Neuronal stem cell (in vitro differentiated cells): ENCODE measurements at regions not wholly inside any gene's neighbourhood (a gene's known extent, or its start where the extent isn't known, plus 50 kb on each side); places are given as distances from the start of the nearest gene placed in this dataset.

Source experiments
- DNase-seq: peaks from one replicate; pipeline ENCODE4 v3.0.0-alpha.2; 2013; ENCODE audit warnings: low spot score
- H2AFZ ChIP-seq: one replicate; pipeline ENCODE4 v1.6.1; 2013; ENCODE audit warnings: mild to moderate bottlenecking, low read length, inconsistent platforms
- H2AK5ac ChIP-seq: 2 replicates; pipeline ENCODE4 v1.6.1; 2013; ENCODE audit warnings: low read depth, mild to moderate bottlenecking, inconsistent platforms, low read length, moderate library complexity, mixed read lengths
- H2BK120ac ChIP-seq: 2 replicates; pipeline ENCODE4 v1.6.1; 2013; ENCODE audit warnings: low read depth, mild to moderate bottlenecking, inconsistent platforms, low read length, moderate library complexity, mixed read lengths
- H2BK12ac ChIP-seq: one replicate; pipeline ENCODE4 v1.6.1; 2013; ENCODE audit warnings: low read length, inconsistent platforms
- H2BK15ac ChIP-seq: 2 replicates; pipeline ENCODE4 v1.6.1; 2013; ENCODE audit warnings: mild to moderate bottlenecking, low read length, inconsistent platforms, mixed read lengths
- H2BK5ac ChIP-seq: one replicate; pipeline ENCODE4 v1.6.1; 2013; ENCODE audit warnings: inconsistent platforms, mild to moderate bottlenecking, low read length, moderate library complexity
- H3K14ac ChIP-seq: one replicate; pipeline ENCODE4 v1.6.1; 2013; ENCODE audit warnings: low read length, inconsistent platforms
- H3K18ac ChIP-seq: 2 replicates; pipeline ENCODE4 v1.6.1; 2013; ENCODE audit warnings: low read length, inconsistent platforms
- H3K23ac ChIP-seq: 2 replicates; pipeline ENCODE4 v1.6.1; 2013; ENCODE audit warnings: low read depth, mild to moderate bottlenecking, mixed read lengths, low read length, inconsistent platforms; ENCODE audit not compliant: poor library complexity
- H3K27ac ChIP-seq: replicated peaks from 3 replicates; pipeline ENCODE4 v1.5.1; 2013; ENCODE audit warnings: low read length, inconsistent platforms
- H3K27me3 ChIP-seq, 3 experiments: 2 replicates each; pipeline ENCODE4 v1.6.1; 2013; ENCODE audit warnings: low read length in 3 of 3, mild to moderate bottlenecking in 2 of 3, inconsistent platforms in 1 of 3, low read depth in 1 of 3, mixed read lengths in 1 of 3, moderate library complexity in 1 of 3; ENCODE audit not compliant: control insufficient read depth in 3 of 3, insufficient read depth in 3 of 3
- H3K36me3 ChIP-seq, 2 donors: replicated peaks in 1 of 2; 2 replicates each; pipeline ENCODE4 v1.6.1; 2013; ENCODE audit warnings: low read length in 2 of 2; ENCODE audit not compliant: control insufficient read depth in 2 of 2, insufficient read depth in 2 of 2
- H3K4ac ChIP-seq: 2 replicates; pipeline ENCODE4 v1.6.1; 2013; ENCODE audit warnings: inconsistent platforms, mild to moderate bottlenecking, low read length, moderate library complexity
- H3K4me1 ChIP-seq, 2 donors: 1 replicate in 1 of 2; 2 replicates in 1 of 2; pipeline ENCODE4 v1.6.1; 2013; ENCODE audit warnings: low read length in 2 of 2, low read depth in 1 of 2; ENCODE audit not compliant: control insufficient read depth in 2 of 2, insufficient read depth in 1 of 2
- H3K4me2 ChIP-seq: one replicate; pipeline ENCODE4 v1.6.1; 2013; ENCODE audit warnings: mild to moderate bottlenecking, low read length, inconsistent platforms; ENCODE audit not compliant: insufficient read depth, poor library complexity, severe bottlenecking
- H3K4me3 ChIP-seq, 2 donors: 2 replicates each; pipeline ENCODE4 v1.5.1; 2013; ENCODE audit warnings: low read length in 2 of 2, mild to moderate bottlenecking in 2 of 2, inconsistent platforms in 1 of 2, moderate library complexity in 1 of 2
- H3K79me1 ChIP-seq: one replicate; pipeline ENCODE4 v1.6.1; 2013; ENCODE audit warnings: low read depth, mild to moderate bottlenecking, inconsistent platforms, low read length, moderate library complexity
- H3K9ac ChIP-seq: one replicate; pipeline ENCODE4 v1.6.1; 2013; ENCODE audit warnings: mild to moderate bottlenecking, low read depth, low read length, inconsistent platforms; ENCODE audit not compliant: poor library complexity
- H3K9me3 ChIP-seq, 2 donors: replicated peaks in 1 of 2; 2 replicates each; pipeline versions ENCODE3 to v1.6.1; 2013; ENCODE audit warnings: low read length in 2 of 2, mild to moderate bottlenecking in 2 of 2, inconsistent platforms in 1 of 2, low read depth in 1 of 2, mixed read lengths in 1 of 2, moderate library complexity in 1 of 2; ENCODE audit not compliant: control insufficient read depth in 2 of 2, insufficient read depth in 1 of 2
- H4K8ac ChIP-seq: one replicate; pipeline ENCODE4 v1.6.1; 2013; ENCODE audit warnings: low read depth, mild to moderate bottlenecking, inconsistent platforms, low read length, moderate library complexity
- H4K91ac ChIP-seq: one replicate; pipeline ENCODE4 v1.6.1; 2013; ENCODE audit warnings: low read length, low read depth, mild to moderate bottlenecking, inconsistent platforms; ENCODE audit not compliant: poor library complexity
- WGBS, 2 donors: extraction: QIAGEN DNeasy Blood & Tissue Kit; methylation state at CpG; one replicate each; pipeline ENCODE4 v1.1.7; 2013; ENCODE audit warnings: missing lambda C conversion rate in 2 of 2, mixed read lengths in 1 of 2; ENCODE audit not compliant: insufficient read length in 2 of 2, insufficient replicate concordance in 1 of 2; ENCODE audit errors: extremely low coverage in 2 of 2; 5-methylcytosine and 5-hydroxymethylcytosine counted together

GRCh38 chr1:112074711-112075110 lies 85.2 kb upstream of the KCND3 start:
- H2BK15ac ChIP-seq, result no peak overlapping the region
- no peak overlapping the region for H3K4me3 ChIP-seq
- no peaks in the 10 kb centered on the region for H3K79me1 ChIP-seq
- no peak overlapping the region for H3K27ac ChIP-seq
- H3K9ac ChIP-seq, result no peak overlapping the region
- H4K8ac ChIP-seq, result no peak overlapping the region
- H3K4ac ChIP-seq, result no peak overlapping the region
- H2AK5ac ChIP-seq, result no peak overlapping the region
- WGBS, 2 donors, result no CpG with 5 or more reads among the region's 1 CpG
- H3K4me1 ChIP-seq, result no peaks in the 10 kb centered on the region
- H2AFZ ChIP-seq, result no peak overlapping the region
- H2BK12ac ChIP-seq, result no peak overlapping the region
- H3K27me3 ChIP-seq, result no peaks in the 10 kb centered on the region
- H3K9me3 ChIP-seq, result peaks cover 0 to 3% of the 10 kb centered on the region in 2 donors
- H3K14ac ChIP-seq, result no peak overlapping the region
- DNase-seq, result no peak
- H3K23ac ChIP-seq, result no peak overlapping the region
- H3K4me2 ChIP-seq, result no peak overlapping the region
- H3K36me3 ChIP-seq, result no peaks in the 10 kb centered on the region
- H2BK120ac ChIP-seq, result no peak overlapping the region
- no peak overlapping the region for H4K91ac ChIP-seq
- no peak overlapping the region for H2BK5ac ChIP-seq
- no peak overlapping the region for H3K18ac ChIP-seq

GRCh38 chr1:112075566-112075965 lies 86.1 kb upstream of the KCND3 start:
- H3K14ac ChIP-seq, result no peak overlapping the region
- no peak overlapping the region for H2AK5ac ChIP-seq
- no peak overlapping the region for H2BK15ac ChIP-seq
- H3K79me1 ChIP-seq, result no peaks in the 10 kb centered on the region
- H3K27ac ChIP-seq, result no peak overlapping the region
- H3K4me2 ChIP-seq, result no peak overlapping the region
- H3K4me3 ChIP-seq, result no peak overlapping the region
- H3K9me3 ChIP-seq, result peaks cover 0 to 3% of the 10 kb centered on the region in 2 donors
- no peak overlapping the region for H4K91ac ChIP-seq
- no peaks in the 10 kb centered on the region for H3K4me1 ChIP-seq
- DNase-seq, result no peak
- no peak overlapping the region for H4K8ac ChIP-seq
- no peak overlapping the region for H3K9ac ChIP-seq
- H3K27me3 ChIP-seq, result no peaks in the 10 kb centered on the region
- no peak overlapping the region for H2BK120ac ChIP-seq
- H2BK12ac ChIP-seq, result no peak overlapping the region
- WGBS, 2 donors, result 100% methylated on average over 1 of the region's 1 CpG; no CpG with 5 or more reads in 1 of the 2 donors
- H3K4ac ChIP-seq, result no peak overlapping the region
- H2BK5ac ChIP-seq, result no peak overlapping the region
- no peak overlapping the region for H2AFZ ChIP-seq
- H3K23ac ChIP-seq, result no peak overlapping the region
- H3K36me3 ChIP-seq, result no peaks in the 10 kb centered on the region
- H3K18ac ChIP-seq, result no peak overlapping the region

GRCh38 chr1:112079446-112079845 lies 90.0 kb upstream of the KCND3 start:
- Histone ChIP-seq H3K14ac (no peak overlapping the region), H3K23ac (no peak overlapping the region), H3K4me1 (no peaks in the 10 kb centered on the region), H3K79me1 (no peaks in the 10 kb centered on the region), H3K27ac (no peak overlapping the region), H2BK15ac (no peak overlapping the region), H3K18ac (no peak overlapping the region), H2AK5ac (no peak overlapping the region), H2BK120ac (no peak overlapping the region), H3K4me2 (no peak overlapping the region), H4K8ac (no peak overlapping the region), H3K36me3 (no peaks in the 10 kb centered on the region), H3K4ac (no peak overlapping the region), H4K91ac (no peak overlapping the region), H2AFZ (no peak overlapping the region), H3K4me3 (no peak overlapping the region), H2BK12ac (no peak overlapping the region), H3K9me3 (no peaks in the 10 kb centered on the region), H2BK5ac (no peak overlapping the region), H3K9ac (no peak overlapping the region), H3K27me3 (no peaks in the 10 kb centered on the region)
- no CpG with 5 or more reads among the region's 2 CpGs for WGBS, 2 donors
- no peak for DNase-seq

- no peaks in the 10 kb centered on the region for H3K79me1 ChIP-seq
- H4K91ac ChIP-seq, result no peak overlapping the region
- H3K36me3 ChIP-seq, result no peaks in the 10 kb centered on the region
- H3K14ac ChIP-seq, result no peak overlapping the region
- no peak overlapping the region for H4K8ac ChIP-seq
- no peak overlapping the region for H2BK5ac ChIP-seq
- DNase-seq, result peak; percentile 37
- H3K23ac ChIP-seq, result no peak overlapping the region
- H3K27me3 ChIP-seq, result no peaks in the 10 kb centered on the region
- H3K27ac ChIP-seq, result no peak overlapping the region
- no peaks in the 10 kb centered on the region for H3K9me3 ChIP-seq
- H2BK12ac ChIP-seq, result no peak overlapping the region
- H3K4ac ChIP-seq, result no peak overlapping the region
- H2AFZ ChIP-seq, result no peak overlapping the region
- no peaks in the 10 kb centered on the region for H3K4me1 ChIP-seq
- no peak overlapping the region for H3K9ac ChIP-seq
- H3K18ac ChIP-seq, result no peak overlapping the region
- no peak overlapping the region for H2BK15ac ChIP-seq
- no peak overlapping the region for H2BK120ac ChIP-seq
- H3K4me3 ChIP-seq, result no peak overlapping the region
- no peak overlapping the region for H2AK5ac ChIP-seq
- H3K4me2 ChIP-seq, result no peak overlapping the region
- WGBS, 2 donors, result no CpG with 5 or more reads among the region's 3 CpGs
Observed at GRCh38 chr1:112083487-112083886, 94.0 kb upstream of the KCND3 start.
